Stimulated activated naive CD4-positive, alpha-beta T cell (primary cell): ENCODE measurements at regions not wholly inside any gene's neighbourhood (a gene's known extent, or its start where the extent isn't known, plus 50 kb on each side); places are given as distances from the start of the nearest gene placed in this dataset.
"Not testable (repeated sequence)": the region's sequence is repeated elsewhere in the genome, so short reads cannot be mapped to it uniquely, and the experiment has no call there.

Source experiments
- DNase-seq, 6 experiments: peaks; one replicate each; lab custom pipeline; 2025; lab: John Stamatoyannopoulos, UW

- no peak for DNase-seq
These were observed 676.4 kb upstream of the ANKRD30A start for GRCh38 chr10:36448760-36449691.

GRCh38 chr10:36446881-36447280 is 678.5 kb upstream of the ANKRD30A start:
- no peak for DNase-seq

- no peak for DNase-seq
These were observed 682.2 kb upstream of the ANKRD30A start for GRCh38 chr10:36443233-36443632.

DNA sequence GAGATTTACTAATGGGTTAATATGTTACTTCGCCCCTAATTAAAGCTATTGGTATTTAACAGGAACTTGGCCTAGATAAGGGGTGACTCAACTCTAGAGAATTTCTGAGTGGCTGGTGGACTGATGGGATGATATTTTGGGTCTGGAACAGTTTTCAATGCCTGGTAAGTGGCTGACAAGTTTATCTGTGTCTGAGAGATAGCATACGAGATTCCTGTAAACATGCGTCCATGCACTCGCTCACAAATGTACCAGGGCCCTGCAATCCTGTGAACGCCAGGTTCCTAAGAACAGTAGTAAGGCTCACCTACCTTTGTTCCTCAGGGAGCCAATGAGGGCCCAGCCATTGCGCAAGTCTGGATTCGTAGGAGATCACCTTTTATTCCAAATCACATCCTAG is 683.8 kb upstream of the ANKRD30A start:
- no peak for DNase-seq

DNA sequence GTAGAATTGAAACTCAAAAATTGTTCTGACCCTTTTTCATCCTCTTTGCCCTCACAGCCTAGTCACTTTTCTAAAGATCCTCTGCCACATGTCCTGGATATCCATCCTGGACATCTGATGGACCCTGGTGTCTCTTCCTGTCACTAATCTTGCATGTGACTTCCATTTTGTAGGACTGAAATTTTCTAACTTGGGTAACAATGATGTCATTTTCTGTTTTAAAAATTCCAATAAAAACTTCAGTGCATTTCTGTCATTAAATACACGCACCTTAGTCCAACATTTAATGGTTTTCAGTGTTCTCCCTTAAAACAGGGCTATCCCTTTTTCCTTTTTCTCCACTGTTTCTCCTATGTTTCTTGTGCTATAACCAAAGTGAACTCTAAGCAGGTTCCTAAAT is 684.9 kb upstream of the ANKRD30A start:
- no peak for DNase-seq

- no peak for DNase-seq
These were observed 688.0 kb upstream of the ANKRD30A start for GRCh38 chr10:36437367-36437766.

DNA sequence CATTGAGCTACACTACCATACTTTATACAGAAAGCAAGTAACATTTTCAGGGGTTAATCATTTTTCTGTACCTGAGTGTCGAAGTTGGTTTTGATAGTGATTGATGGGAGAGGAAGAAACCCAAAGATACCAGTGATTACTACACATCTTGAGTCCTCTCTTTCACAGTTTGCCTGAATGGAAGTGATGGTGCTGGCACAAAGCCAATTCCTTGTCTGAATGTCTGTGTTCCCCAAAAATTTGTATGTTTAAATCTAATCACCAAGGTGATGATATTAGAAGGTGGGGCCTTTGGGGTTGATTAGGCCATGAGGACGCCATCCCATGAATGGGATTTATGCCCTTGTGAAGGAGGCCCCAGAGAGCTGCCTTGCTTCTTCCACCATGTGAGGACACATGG is 696.9 kb upstream of the ANKRD30A start:
- DNase-seq = no peak

GRCh38 chr10:36425131-36425797 is 700.1 kb upstream of the ANKRD30A start:
- no peak for DNase-seq

GRCh38 chr10:36424502-36424901 is 700.9 kb upstream of the ANKRD30A start:
- DNase-seq = no peak

- no peak for DNase-seq
These were observed 701.6 kb upstream of the ANKRD30A start for GRCh38 chr10:36423821-36424248.

DNA sequence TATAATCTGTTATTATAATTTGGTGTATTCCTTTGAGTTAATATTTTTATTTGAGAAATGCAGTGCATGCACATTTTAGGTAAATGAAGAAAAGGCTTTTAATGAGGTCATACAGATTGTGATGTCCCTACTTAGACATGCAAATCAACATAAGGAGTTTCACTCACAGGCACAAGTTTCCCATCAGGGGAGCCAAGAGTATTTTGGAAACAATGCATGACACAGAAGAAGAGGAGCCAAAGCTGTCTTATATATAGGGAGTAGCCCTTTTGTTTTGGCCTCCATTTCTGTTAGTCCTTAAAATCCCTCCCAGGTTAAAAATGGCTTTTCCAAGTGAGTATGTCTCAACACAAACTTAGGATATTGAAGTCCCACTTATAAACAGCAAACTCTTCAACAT is 703.4 kb upstream of the ANKRD30A start:
- DNase-seq = no peak

DNA sequence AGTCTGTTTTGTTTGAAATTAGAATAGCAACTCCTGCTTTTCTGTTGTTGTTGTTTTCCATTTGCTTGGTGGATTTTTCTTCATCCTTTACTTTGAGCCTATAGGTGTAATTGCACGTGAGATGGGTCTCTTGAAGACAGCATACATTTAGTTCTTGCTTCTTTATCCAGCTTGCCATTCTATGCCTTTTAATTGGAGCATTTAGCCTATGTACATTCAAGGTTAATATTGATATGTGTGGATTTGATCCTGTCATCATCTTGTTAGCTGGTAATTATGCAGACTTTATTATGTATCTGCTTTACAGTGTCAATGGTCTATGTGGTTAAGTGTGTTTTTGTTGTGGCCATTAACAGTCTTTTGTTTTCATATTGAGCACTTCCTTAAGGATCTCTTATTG is 708.9 kb upstream of the ANKRD30A start:
- no peak for DNase-seq

DNA sequence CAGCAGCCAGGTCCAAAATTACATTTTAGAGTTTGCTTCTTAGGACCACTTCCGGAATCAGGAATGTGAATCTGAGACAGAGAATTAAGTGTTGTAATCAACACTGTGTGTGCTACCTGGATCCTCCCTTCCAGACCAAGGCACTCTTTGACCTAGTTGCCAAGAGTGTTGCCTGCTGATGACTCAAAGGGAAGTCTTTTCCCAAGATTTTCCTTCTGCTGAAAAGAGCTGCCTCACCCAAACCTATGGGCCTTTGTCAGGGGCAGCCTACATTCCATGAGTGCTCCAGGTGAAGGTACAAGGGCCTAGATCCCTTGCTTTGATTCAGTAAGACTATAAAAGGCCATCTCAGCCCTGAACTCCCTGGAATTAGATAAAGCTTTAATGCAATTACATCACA is 712.5 kb upstream of the ANKRD30A start:
- no peak for DNase-seq

- DNase-seq = not testable (repeated sequence)
These were observed 725.2 kb upstream of the ANKRD30A start for GRCh38 chr10:36400238-36400637.

GRCh38 chr10:36393801-36394200 is 731.6 kb upstream of the ANKRD30A start:
- no peak for DNase-seq

- DNase-seq = no peak
These were observed 734.0 kb upstream of the ANKRD30A start for GRCh38 chr10:36391405-36391804.

DNA sequence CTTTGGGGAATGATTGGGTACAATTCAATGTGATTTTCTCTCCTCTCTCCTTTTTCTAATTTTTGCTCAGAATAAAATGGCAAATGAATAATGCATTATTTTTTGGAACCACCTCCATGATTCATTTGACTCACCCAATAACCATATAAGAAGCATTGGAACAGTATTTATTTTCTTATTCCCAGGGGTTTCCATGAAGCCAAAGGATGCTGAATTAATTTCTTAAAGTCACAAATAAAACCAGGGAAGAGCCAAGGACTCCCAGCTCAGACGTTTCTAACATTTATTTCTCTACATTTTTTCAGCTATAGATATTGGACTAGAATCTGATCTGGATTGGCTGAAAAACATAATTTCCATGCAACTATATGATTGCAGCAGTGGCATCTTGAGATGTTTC is 735.2 kb upstream of the ANKRD30A start:
- no peak for DNase-seq

DNA sequence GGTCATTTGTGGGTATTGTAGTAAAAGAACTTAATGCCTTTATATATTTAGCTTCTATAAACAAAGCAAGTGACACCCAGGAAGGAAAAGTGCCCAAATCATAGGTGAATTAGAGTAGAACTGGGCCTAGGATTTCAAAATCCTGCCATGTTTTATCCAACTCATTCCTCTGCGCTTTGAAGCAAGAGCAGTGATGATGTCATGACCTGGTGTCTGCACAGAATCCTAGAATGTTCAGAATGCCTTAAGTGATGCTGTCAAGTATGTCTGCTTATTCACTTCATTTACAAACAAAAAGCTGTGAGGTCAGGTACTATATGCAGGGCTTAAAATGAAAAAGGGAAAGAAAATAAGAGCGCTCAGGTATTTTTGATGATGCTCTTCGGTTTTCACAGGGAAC is 737.2 kb upstream of the ANKRD30A start:
- no peak for DNase-seq

- DNase-seq = no peak
These were observed 739.7 kb upstream of the ANKRD30A start for GRCh38 chr10:36385693-36386092.

DNA sequence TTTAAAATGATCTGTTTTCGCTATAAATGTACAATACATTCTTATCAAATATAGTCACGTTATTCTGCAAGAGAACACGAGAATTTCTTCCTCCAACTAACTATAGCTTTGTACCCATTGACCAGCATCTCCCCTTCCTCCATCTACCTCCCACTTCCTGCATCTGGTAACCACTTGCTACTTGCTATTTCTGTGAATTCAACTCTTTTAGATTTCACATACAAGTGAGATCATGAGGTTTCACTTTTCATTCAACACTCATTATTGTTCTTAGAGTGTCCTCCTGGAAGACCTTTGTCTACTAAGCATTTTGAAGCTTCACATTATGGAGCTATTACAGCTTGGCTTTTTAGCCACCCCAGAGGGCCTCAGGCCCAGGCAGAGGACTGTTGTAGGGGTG is 741.3 kb upstream of the FZD8 start:
- no peak for DNase-seq

DNA sequence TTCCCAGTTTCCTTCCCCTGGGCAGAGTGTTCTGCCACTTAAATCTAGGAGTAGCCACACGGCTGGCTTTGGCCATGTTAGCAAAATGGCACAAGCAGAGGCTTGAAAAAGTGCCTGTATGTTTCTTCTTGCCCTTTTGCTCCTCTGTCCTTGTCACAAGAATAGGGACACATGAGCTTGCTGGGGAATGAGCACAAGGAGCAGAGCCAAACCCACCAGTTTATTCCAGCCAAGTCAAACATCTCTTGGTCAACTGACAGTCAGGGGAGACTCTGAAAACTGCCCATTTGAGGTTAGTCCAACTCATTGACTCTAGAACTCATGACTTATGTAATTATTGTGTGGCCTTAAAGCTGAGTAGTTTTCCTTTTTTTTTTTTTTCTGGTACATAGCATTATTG is 739.7 kb upstream of the FZD8 start:
- DNase-seq = no peak

- DNase-seq = no peak
These were observed 738.4 kb upstream of the FZD8 start for GRCh38 chr10:36380538-36380937.

DNA sequence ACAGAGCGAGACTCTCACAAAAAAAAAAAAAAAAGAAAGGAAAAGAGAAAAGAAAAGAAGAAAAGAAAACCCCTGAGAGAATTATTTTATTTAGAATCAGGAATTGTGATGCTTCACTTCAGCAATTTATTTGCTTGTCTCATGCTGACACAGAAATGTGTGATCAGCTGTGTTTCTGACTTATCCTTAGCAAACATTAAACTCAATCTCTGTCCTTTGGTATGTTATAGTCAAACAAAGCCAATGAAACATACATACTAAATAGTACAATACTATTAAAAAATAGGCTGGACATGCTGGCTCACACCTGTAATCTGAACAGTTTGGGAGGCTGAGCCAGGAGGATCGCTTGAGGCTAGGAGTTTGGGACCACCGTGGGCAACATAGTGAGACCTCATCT is 733.0 kb upstream of the FZD8 start:
- DNase-seq = no peak
